ENCODE measurements at regions not wholly inside any gene's neighbourhood (a gene's known extent, or its start where the extent isn't known, plus 50 kb on each side); places are given as distances from the start of the nearest gene placed in this dataset.

DNA sequence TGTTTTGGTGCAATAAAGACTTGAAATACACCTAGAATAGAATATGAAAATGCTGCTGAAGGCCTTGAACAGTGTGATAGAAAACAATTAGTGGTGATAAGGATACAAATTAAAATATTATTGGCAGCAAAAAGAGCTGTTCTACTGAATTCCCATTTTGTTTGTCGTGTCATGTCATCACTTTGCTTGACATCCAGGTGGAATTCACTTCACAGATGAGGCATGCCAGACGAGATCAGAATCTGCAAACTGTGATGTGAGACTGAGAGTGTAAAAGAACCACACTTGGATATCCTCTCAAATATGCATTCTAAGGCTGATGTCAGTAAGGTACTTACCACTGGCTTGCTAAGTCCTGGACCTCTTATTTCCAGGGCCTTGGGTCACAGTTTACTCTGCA lies 635.1 kb upstream of the STXBP6 start:
- TF ChIP-seq, protein P1, sequence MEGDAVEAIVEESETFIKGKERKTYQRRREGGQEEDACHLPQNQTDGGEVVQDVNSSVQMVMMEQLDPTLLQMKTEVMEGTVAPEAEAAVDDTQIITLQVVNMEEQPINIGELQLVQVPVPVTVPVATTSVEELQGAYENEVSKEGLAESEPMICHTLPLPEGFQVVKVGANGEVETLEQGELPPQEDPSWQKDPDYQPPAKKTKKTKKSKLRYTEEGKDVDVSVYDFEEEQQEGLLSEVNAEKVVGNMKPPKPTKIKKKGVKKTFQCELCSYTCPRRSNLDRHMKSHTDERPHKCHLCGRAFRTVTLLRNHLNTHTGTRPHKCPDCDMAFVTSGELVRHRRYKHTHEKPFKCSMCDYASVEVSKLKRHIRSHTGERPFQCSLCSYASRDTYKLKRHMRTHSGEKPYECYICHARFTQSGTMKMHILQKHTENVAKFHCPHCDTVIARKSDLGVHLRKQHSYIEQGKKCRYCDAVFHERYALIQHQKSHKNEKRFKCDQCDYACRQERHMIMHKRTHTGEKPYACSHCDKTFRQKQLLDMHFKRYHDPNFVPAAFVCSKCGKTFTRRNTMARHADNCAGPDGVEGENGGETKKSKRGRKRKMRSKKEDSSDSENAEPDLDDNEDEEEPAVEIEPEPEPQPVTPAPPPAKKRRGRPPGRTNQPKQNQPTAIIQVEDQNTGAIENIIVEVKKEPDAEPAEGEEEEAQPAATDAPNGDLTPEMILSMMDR (IDR thresholded peaks at IDR 0.05; ENCODE audit: insufficient read depth, low read depth, low read length) = no peak
- TF ChIP-seq EZH2 (IDR thresholded peaks at IDR 0.05; ENCODE audit: insufficient read depth, low read length) = no peak

Measured in astrocyte (in vitro differentiated cells and primary cell).